NCI-H748 treated with DMSO at 0.1 percent for 48 hours (cell line): ENCODE measurements at regions not wholly inside any gene's neighbourhood (a gene's known extent, or its start where the extent isn't known, plus 50 kb on each side); places are given as distances from the start of the nearest gene placed in this dataset.

Source experiments
- DNase-seq: peaks from one replicate; lab custom pipeline; 2025; lab: John Stamatoyannopoulos, UW

DNA sequence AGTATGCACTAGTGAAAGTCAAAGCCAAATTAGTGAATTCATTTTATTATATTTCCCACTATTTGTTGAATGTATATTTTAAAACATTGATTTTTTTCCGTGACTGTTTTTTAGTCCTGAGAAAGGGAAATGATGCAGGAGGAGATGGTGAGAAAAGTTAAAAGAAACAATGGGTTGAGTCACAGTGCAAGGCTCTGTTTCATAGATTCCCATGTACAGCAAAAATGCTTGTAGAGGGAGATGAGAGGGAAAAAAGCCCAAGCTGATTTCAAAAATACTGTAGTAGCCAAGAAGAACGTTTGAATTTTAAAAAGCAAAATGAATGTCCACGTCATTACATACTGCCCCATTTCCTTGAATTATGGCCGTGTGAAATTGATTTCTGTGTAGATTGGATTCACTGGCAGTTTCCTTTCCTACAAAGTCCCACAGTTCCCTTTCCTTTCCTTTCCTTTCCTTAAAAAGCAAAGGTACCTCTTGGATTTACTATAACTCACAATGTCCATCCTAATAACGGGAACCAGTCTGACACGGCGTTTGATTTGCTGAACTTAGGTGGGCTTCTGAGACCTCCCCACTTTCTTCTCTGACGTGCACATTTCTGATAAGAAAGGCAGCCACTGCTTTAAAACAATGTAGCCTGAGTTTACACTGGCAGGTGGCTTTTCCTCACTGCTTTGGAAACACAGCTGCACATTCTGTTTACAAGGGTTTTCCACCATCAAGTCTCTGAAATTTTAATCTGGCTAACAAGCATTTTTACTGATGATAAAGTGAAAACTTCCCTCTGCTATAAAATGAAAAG lies 63.7 kb downstream of the SPCS3 start:
- no peak for DNase-seq

- no peak for DNase-seq
Observed at GRCh38 chr4:176385601-176386000, 65.8 kb downstream of the SPCS3 start.

- DNase-seq: peak; percentile 18
Observed at GRCh38 chr4:176387571-176387970, 67.8 kb downstream of the SPCS3 start.

DNA sequence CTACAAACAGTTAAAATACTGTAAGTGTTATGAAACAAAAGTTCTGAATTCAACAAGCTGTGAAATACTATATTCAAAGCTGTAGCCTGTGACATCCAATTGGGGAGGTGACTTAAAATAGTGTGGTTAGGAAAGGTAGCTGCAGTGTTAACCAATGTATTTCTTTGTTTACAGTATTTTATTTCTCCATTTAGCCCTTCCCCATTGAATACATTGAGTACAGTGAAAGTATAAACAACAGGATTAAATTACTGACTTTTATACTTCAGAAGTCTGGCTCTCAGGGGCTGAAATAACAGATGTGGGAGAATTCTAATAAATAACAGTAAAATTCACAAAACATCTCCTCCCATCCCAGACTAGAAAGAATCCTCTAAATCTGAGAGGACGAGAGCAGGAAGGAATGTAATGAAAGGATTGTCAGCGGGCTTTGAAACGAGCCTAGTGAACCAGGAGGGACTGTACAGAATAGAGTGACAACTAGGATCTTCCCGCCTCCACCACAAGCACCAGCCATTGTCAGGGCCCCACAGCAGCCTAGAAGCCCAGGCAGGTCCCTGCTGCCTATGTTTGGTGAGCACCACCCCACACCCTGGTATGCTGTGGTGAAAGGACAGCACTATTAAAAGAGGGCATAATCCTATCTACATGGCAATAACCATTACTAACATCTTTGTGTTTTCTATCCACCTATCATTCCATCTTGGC lies 73.7 kb downstream of the SPCS3 start:
- no peak for DNase-seq

DNA sequence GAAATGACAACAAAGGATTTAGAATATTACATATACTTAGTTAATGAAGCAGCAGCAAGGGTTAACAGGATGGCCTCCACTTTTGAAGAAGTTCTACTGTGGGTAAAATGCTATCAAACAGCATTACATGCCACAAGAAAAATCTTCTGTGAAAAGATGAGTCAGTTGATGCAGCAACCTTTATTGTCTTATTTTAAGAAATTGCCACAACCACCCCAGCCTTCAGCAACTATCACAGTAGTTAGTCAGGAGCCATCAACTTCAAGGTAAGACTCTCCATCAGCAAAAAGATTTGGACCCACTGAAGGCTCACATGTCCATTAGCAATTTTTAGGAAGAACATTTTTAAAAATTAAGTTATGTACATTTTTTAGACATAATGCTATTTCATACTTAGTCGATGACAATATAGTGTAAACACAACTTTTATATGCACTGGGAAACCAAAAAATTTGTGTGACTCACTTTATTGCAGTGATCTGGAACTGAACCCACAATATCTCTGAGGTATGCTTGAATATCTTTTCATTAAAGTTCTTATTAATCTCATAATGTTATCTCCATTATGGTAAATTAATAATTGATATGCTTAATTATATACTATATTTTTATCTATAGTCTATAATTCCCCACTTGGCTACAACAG lies 81.2 kb downstream of the SPCS3 start:
- DNase-seq: no peak

DNA sequence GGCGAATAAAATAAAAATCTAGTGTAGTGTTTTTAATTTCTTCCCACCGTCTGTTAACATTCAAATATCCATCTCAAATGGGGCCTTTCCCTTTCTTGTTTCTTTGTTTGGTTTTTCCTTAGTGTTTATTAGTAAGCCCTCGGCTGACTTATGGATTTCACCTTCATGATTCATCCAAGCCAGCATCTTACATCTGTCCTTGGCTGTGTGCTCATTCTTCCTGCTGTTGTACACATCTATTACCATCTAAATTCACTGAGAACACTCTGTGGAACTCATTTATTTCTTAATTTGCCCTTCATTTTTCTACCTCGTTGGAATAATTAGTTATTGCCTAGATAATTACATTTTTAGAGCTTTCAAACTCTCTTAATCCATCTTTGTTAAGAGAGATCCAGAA lies 84.9 kb downstream of the SPCS3 start:
- no peak for DNase-seq

DNA sequence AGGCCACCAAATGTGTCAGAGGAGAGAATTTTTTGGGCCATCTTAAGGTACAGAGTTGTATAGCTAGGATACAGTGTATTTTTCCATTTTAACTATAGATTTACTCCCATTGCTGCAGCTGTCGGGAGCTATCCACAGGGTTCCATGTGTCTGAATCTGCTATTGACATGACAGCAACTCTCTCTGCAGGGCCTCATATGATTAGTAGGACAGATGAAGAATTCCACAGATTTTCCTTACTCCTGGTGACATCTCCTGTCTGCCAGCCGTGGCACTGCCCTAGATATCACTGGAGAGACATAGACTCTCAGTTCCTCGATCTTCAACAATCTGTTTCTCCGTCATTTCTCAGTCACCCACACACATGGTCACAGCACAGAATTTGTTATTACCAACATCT lies 86.5 kb downstream of the SPCS3 start:
- no peak for DNase-seq

DNA sequence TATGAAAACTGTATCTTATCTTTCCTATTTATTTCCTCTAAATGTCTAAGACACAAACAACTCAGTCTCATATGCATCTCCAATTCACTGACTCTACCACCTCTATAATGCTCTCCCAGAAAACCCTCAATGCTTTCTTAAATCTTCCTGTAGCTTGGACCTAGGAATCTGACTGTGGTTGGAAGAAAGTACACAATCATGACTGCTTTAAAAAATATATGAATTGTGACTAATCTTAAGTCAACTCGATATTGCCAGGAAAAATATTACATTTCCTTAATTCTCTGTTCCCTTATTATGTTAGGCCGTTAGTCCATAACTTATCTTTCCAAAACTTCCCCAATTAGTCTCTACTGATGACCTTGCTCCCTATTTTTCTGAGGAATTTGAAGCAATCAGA lies 87.0 kb downstream of the SPCS3 start:
- no peak for DNase-seq

DNA sequence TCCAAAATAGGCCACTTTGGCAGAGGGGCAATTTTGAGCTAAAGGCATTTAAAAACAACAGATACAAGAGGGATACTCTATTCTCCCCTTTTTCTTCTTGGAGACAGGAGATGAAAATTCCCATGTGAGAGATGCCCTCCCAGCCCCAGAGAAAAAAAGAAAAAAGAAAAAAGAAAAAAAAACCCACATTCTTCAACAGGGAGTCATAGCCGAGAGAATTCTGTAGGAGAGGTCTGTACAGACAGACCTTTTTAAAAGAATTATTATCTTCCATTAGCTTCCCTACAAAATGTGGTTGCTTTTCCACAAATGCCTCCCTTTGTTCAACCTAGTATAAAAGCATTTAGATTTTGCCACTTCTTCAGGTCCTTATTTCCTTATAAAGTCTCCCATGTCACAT lies 89.9 kb downstream of the SPCS3 start:
- DNase-seq: no peak

- no peak for DNase-seq
Observed at GRCh38 chr4:176413171-176413570, 93.4 kb downstream of the SPCS3 start.

- DNase-seq: no peak
Observed at GRCh38 chr4:176422001-176422400, 102.2 kb downstream of the SPCS3 start.

DNA sequence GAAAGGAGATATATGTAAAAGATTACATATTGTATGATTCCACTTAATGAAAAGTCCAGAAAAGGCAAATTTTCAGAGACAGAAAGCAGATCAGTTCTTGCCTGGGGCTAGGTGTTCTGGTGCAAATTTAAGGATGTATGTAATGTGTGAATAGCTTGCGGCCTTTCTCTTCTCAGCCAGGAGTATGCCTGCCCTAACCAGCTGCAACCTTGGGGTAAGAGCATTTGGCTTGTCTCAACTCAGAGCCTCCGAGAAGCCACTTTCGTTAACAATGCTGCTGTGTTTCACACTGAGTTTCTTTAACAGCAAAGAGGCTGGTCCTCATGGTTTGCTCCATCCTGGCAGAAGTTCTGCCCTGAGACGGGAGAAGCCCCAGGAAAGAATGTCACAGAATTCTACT lies 102.7 kb downstream of the SPCS3 start:
- no peak for DNase-seq

GRCh38 chr4:176425035-176425434 lies 105.3 kb downstream of the SPCS3 start:
- no peak for DNase-seq

DNA sequence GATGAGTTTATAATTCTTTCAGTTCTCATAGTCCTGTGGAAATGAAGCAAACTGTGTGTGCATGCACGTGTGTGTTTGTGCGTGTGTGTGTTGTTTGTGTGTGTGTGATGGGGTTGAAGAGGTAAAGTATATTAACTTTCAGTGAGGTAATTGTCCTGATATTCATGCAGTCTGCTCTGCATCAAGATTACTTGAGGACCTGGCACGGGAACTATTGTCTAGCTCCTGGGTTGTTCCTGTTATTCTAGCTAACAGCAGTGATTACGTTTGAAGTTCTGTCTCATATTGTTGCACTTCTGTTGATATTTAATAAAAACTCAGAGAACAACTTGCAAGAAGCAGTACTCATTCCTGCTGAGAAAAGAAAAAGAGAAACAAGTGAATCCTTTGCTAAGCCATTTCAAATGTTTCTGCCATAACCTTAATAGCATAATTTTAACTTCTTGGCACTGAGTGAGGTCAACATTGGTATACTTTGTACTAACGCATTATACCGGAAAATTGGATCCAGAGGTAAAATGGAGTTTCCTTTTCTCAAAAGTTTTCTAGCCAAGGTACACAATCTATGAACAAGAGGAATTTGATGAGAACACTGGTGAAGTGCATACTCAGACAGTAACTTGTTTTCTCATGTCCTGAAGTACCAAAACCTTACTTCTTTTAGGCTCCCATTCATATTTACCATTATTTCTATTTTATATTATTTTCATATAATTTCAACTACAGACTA lies 113.2 kb downstream of the SPCS3 start:
- DNase-seq: no peak

DNA sequence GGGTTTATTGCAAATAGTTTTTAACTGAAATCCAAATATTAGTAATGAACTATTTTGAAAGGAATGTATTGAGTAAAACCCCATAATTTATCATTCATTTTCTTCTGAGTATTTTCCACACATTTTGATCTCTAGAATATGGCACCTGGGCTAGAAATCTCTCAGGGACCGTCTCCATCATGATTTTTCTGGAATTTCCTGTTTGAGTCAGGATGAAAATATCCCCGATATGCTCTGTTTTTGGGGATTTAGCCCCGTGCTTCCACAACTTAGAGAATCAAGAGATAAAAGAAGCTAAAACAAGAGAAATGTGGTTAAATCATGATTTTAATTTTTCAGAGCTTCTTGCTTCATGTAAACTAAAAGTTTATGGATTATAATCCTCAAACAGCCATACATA lies 114.2 kb downstream of the SPCS3 start:
- no peak for DNase-seq

DNA sequence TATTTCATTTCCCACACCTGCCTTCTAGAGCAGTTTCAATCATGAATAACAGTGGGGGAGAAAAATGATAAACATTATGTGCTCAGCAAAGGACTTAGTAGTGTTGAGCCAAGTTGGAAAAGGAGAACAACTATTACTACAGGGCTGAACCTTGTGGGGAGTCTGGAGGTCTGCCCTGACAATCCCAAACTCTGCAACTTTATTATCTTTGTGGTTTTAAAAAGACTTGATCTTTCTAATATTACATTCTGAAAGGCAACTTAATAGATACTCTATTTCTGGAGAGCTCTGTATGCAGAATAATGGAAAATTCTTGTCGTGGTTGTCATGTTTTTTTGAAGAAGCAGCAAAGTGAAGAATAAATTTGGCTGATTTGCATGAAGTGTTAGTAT lies 116.1 kb downstream of the SPCS3 start:
- DNase-seq: no peak

GRCh38 chr4:176436293-176436973 lies 116.7 kb downstream of the SPCS3 start:
- DNase-seq: no peak

DNA sequence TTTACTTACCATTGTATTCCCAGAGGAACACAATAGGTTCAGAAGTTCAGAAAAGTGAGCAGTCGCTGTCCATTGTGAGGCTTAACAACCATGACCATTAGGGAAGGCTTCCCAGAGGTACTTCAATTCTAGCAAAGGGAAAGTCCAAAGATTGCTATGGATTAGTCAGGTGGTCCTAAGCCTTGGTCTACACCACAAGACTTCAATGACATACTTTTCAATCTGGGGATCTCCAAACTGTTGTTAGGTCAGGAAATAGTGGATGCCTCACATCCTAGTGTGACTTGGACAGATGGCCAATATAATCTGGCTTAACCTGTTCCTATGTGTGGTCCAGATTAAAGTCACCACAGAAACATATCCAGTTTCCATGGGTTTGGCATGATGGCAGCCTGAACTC lies 118.0 kb downstream of the SPCS3 start:
- no peak for DNase-seq

DNA sequence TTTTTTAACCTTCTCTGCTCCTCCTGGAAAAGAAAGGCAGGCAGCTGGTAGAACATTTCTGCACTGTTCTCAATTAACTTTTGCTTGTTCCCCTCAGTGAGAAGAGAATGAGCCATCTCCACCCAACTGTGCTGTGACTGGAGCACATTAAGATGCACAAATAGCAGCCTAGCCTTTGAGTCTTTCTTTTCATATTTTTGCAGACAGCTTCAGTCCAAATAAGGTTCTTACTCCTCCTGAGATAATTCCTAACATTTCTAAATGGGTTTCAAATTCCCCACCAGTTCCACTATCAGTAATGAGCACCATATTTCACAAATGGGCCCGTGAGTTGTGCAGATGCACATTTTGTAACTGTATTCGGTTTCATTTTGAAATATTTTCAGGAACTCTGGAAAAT lies 118.6 kb downstream of the SPCS3 start:
- DNase-seq: no peak

DNA sequence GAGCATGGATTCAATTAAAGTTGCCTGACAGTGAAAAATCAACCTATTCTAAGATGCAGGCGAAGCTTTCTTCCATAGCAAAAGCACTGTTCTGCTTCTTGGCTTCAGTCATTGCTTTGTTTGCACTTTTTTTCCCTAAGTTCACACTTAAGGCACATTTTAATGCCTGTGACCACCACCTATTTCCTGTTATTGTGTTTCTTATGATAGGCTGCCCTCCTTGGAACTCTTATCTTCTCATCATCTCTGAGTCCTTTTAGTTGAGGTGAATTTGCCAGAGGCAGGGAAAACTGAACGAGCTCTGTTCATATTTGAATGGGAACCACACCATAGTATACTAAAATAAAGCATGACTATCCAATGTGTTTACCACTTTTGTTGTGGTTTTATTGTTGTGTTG lies 119.8 kb downstream of the SPCS3 start:
- no peak for DNase-seq

- DNase-seq: no peak
Observed at GRCh38 chr4:176440698-176441097, 120.9 kb downstream of the SPCS3 start.

GRCh38 chr4:176441594-176441993 lies 121.8 kb downstream of the SPCS3 start:
- no peak for DNase-seq
